GM18498 (cell line): ENCODE measurements at regions not wholly inside any gene's neighbourhood (a gene's known extent, or its start where the extent isn't known, plus 50 kb on each side); places are given as distances from the start of the nearest gene placed in this dataset.

Experiments
- ATAC-seq: cut with Tn5 transposase; IDR thresholded peaks from one replicate; pipeline ENCODE4 v1.9.1; 2021; ENCODE audit warnings: mild to moderate bottlenecking, moderate library complexity; ENCODE audit not compliant: unreplicated experiment

- no peak for ATAC-seq
Measured at GRCh38 chr1:75668813-75669212, 55.7 kb upstream of the ACADM start.

GRCh38 chr1:75671708-75672107, 52.8 kb upstream of the ACADM start:
- peak; percentile 58 for ATAC-seq

GRCh38 chr1:75672108-75672507, 52.4 kb upstream of the ACADM start:
- no peak for ATAC-seq

- ATAC-seq = no peak
Measured at GRCh38 chr1:75672528-75673393, 51.7 kb upstream of the ACADM start.

GRCh38 chr1:75673399-75673798, 51.1 kb upstream of the ACADM start:
- no peak for ATAC-seq

- ATAC-seq = no peak
Measured at GRCh38 chr1:75673885-75674284, 50.6 kb upstream of the ACADM start.
